ENCODE measurements at regions not wholly inside any gene's neighbourhood (a gene's known extent, or its start where the extent isn't known, plus 50 kb on each side); places are given as distances from the start of the nearest gene placed in this dataset.

DNA sequence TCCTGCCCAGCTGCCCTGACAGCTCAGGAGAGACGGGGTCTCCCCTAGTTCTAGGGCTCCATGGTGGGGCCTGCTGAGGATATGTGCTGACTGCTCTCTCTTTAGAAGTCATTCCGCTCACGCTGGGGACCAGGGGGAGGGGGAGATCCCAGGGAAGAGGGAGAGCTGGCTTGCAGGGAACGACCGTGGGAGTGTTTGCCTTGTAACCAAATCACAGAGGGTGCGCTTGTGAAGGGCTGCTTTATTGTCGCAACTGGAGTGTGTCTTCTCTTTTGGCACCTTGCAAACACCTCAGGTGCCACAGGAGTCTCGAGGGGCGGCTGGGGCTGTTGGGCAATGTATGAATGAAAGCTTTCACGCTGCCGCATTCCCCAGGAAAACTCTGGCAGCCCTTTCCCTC is 531.3 kb upstream of the MKI67 start:
- no peak overlapping the region for H3K27ac Mint-ChIP-seq
- no peaks in the 10 kb centered on the region for H3K9me3 Mint-ChIP-seq
- CTCF ChIA-PET = no interaction called here
- H3K4me3 Mint-ChIP-seq = no peak overlapping the region
- no peaks in the 10 kb centered on the region for H3K4me1 Mint-ChIP-seq
- DNase-seq = no peak
- no peaks in the 10 kb centered on the region for H3K27me3 Mint-ChIP-seq
- H3K36me3 Mint-ChIP-seq = no peaks in the 10 kb centered on the region

GRCh38 chr10:128660726-128661125 is 534.5 kb upstream of the MKI67 start:
- no peak for DNase-seq
- CTCF ChIA-PET = no interaction called here
- Mint-ChIP-seq H3K4me3 (no peak overlapping the region), H3K4me1 (no peaks in the 10 kb centered on the region), H3K9me3 (no peaks in the 10 kb centered on the region), H3K36me3 (no peaks in the 10 kb centered on the region), H3K27ac (no peak overlapping the region), H3K27me3 (no peaks in the 10 kb centered on the region)

DNA sequence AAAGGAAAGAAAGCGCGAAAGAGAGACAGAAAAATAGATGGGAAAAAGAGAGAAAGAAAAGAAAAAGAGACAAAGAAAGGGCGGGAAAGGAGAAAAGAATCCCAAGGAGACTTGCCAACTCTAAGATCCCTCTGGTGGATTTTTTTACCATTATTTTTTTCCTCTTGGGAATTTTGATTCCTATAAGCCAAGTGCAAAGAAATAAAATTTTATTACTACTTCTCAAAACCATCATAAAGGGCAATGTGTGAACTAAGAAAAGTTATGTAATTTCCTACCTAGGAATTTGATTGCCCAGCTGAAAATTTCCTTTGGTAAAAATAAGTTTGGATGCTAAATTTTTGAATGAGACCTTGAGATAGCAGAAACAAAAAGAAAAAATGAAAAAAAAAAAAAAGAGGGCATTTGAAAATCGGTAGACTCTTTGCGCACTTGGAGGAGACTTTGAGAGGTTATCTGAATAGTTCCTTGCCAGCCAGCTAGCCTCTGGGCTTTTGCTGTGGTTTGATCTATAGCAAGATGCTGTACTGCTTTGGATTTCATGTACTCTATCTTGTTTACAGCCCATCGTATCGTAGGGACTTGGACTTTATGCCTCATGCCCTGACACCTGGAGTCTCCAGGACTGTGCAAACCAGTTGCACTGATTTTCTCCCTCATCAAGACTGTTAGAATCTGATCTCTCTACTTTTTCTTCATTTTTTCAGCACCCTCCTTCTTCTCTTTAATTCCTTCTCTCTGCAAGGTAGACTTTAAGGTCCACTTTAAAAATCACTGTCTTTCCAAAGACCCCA is 535.4 kb upstream of the MKI67 start:
- H3K4me1 Mint-ChIP-seq = no peaks in the 10 kb centered on the region
- H3K27me3 Mint-ChIP-seq = no peaks in the 10 kb centered on the region
- H3K9me3 Mint-ChIP-seq = no peaks in the 10 kb centered on the region
- H3K27ac Mint-ChIP-seq = no peak overlapping the region
- CTCF ChIA-PET = no interaction called here
- no peak overlapping the region for H3K4me3 Mint-ChIP-seq
- H3K36me3 Mint-ChIP-seq = no peaks in the 10 kb centered on the region
- DNase-seq = no peak

- DNase-seq = no peak
- Mint-ChIP-seq H3K4me1 (no peaks in the 10 kb centered on the region), H3K4me3 (no peak overlapping the region), H3K27me3 (no peaks in the 10 kb centered on the region), H3K9me3 (no peaks in the 10 kb centered on the region), H3K27ac (no peak overlapping the region), H3K36me3 (no peaks in the 10 kb centered on the region)
- CTCF ChIA-PET = no interaction called here
Measured at GRCh38 chr10:128662520-128662919, 536.3 kb upstream of the MKI67 start.

DNA sequence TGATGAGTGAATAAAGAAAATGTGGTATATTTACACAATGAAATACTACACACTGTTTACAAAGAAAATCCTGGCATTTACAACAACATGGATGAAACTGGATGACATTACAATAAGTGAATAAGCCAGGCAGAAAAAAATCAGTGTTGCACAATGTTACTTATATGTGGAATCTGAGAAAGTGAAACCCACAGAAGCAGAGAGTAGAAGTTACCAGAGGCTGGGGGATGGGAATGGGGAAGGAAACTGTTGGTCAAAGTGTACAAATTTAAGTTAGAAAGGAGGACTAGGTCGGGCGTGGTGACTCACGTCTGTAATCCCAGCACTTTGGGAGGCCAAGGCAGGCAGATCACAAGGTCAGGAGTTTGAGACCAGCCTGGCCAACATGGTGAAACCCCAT is 538.5 kb upstream of the MKI67 start:
- CTCF ChIA-PET = no interaction called here
- H3K36me3 Mint-ChIP-seq = no peaks in the 10 kb centered on the region
- no peak overlapping the region for H3K4me3 Mint-ChIP-seq
- no peaks in the 10 kb centered on the region for H3K4me1 Mint-ChIP-seq
- no peak for DNase-seq
- H3K27me3 Mint-ChIP-seq = no peaks in the 10 kb centered on the region
- H3K9me3 Mint-ChIP-seq = no peaks in the 10 kb centered on the region
- no peak overlapping the region for H3K27ac Mint-ChIP-seq

DNA sequence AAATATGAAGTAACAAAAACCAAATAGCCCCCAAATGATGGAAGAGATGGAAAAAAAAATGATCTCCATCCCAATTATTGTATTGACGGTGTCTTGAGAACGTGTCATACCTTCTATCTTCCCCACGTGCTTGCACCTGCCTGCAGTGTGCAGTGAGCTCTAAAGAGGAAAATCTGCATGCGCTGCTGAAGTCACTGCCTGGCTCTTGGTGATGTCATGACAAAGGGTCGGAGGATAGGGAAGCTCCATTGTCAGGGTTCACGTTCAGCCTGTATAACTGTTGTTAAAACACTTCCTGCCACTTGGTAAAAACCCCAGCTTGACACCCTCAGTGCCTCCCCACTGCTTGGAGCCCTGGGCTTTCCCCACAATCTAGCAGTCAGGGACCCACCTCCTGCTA is 549.2 kb upstream of the MKI67 start:
- Mint-ChIP-seq H3K36me3 (no peaks in the 10 kb centered on the region), H3K27ac (no peak overlapping the region), H3K4me3 (no peak overlapping the region), H3K4me1 (no peaks in the 10 kb centered on the region), H3K9me3 (no peaks in the 10 kb centered on the region), H3K27me3 (no peaks in the 10 kb centered on the region)
- CTCF ChIA-PET = no interaction called here
- no peak for DNase-seq

GRCh38 chr10:128680116-128680515 is 553.9 kb upstream of the MKI67 start:
- H3K4me1 Mint-ChIP-seq = no peaks in the 10 kb centered on the region
- no peaks in the 10 kb centered on the region for H3K9me3 Mint-ChIP-seq
- no peak overlapping the region for H3K27ac Mint-ChIP-seq
- CTCF ChIA-PET = no interaction called here
- no peaks in the 10 kb centered on the region for H3K27me3 Mint-ChIP-seq
- H3K36me3 Mint-ChIP-seq = no peaks in the 10 kb centered on the region
- DNase-seq = no peak
- no peak overlapping the region for H3K4me3 Mint-ChIP-seq

DNA sequence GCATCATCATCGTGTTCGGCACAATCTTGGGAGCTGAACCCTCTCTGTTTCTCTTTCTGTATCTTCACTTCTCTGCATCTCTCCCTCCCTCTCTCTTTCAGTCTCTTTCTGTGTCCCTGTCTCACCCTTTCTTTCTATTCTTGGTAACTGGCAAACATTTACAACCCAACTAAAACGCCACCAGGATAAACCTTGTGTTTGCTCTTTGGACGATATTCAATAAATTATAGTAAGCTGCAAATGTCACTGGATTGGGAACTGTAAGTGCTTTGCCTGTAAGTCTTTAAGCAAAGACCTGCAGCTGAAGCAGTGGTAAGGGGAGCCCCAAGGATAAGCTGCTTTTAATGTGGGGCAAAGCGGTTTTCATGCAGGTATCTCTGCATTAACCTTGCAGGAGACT is 558.0 kb upstream of the MKI67 start:
- CTCF ChIA-PET = no interaction called here
- Mint-ChIP-seq H3K4me1 (no peaks in the 10 kb centered on the region), H3K36me3 (no peaks in the 10 kb centered on the region), H3K27ac (no peak overlapping the region), H3K27me3 (no peaks in the 10 kb centered on the region), H3K4me3 (no peak overlapping the region), H3K9me3 (no peaks in the 10 kb centered on the region)
- DNase-seq = no peak

GRCh38 chr10:128686630-128687278 is 560.5 kb upstream of the MKI67 start:
- no peak for DNase-seq
- H3K4me3 Mint-ChIP-seq = no peak overlapping the region
- peak overlapping the region; percentile 64 for H3K27ac Mint-ChIP-seq
- CTCF ChIA-PET = no interaction called here
- no peaks in the 10 kb centered on the region for H3K9me3 Mint-ChIP-seq
- H3K36me3 Mint-ChIP-seq = no peaks in the 10 kb centered on the region
- peaks cover 4% of the 10 kb centered on the region for H3K27me3 Mint-ChIP-seq
- H3K4me1 Mint-ChIP-seq = no peaks in the 10 kb centered on the region

GRCh38 chr10:128687408-128687807 is 561.2 kb upstream of the MKI67 start:
- no peaks in the 10 kb centered on the region for H3K4me1 Mint-ChIP-seq
- no peak overlapping the region for H3K27ac Mint-ChIP-seq
- CTCF ChIA-PET = no interaction called here
- H3K27me3 Mint-ChIP-seq = peaks cover 4% of the 10 kb centered on the region
- H3K4me3 Mint-ChIP-seq = no peak overlapping the region
- no peak for DNase-seq
- no peaks in the 10 kb centered on the region for H3K9me3 Mint-ChIP-seq
- H3K36me3 Mint-ChIP-seq = no peaks in the 10 kb centered on the region

- DNase-seq = no peak
- no peaks in the 10 kb centered on the region for H3K36me3 Mint-ChIP-seq
- no peak overlapping the region for H3K4me3 Mint-ChIP-seq
- no peaks in the 10 kb centered on the region for H3K4me1 Mint-ChIP-seq
- peaks cover 4% of the 10 kb centered on the region for H3K27me3 Mint-ChIP-seq
- H3K27ac Mint-ChIP-seq = no peak overlapping the region
- H3K9me3 Mint-ChIP-seq = no peaks in the 10 kb centered on the region
- CTCF ChIA-PET = no interaction called here
Measured at GRCh38 chr10:128687927-128688549, 561.8 kb upstream of the MKI67 start.

- no peaks in the 10 kb centered on the region for H3K36me3 Mint-ChIP-seq
- DNase-seq = no peak
- no peak overlapping the region for H3K4me3 Mint-ChIP-seq
- H3K27me3 Mint-ChIP-seq = peaks cover 4% of the 10 kb centered on the region
- H3K9me3 Mint-ChIP-seq = no peaks in the 10 kb centered on the region
- no peaks in the 10 kb centered on the region for H3K4me1 Mint-ChIP-seq
- no peak overlapping the region for H3K27ac Mint-ChIP-seq
- CTCF ChIA-PET = no interaction called here
Measured at GRCh38 chr10:128689667-128690066, 563.4 kb upstream of the MKI67 start.

DNA sequence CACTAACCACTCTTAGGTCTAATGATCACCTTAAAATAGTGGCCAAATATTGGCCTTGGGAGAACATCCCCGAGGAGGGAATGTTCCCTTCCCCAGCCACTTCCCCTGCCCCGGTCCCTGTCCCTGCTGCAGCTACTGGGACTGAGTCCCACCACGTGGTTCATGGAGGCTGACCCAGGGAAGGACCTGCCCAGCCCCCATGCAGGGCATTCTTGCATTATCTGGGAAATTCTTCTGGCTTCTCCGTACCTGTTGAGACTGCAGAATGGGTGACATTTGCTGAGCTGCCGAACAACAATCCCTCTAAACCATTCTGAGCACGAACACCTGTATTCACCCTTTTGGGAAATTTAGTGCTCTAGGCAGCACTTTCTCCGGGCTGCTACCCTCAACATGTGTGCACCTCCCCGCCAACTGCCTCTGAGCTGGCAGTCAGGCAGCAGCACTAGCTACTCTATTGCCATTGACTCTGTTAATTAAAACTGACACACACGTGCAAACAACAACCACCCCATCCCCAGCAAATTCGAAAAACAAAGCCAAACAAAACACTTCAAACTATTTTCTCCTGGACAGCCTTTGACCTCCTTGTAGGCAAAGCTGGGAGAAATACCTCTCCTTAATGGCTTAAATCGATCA is 567.4 kb upstream of the MKI67 start:
- CTCF ChIA-PET = no interaction called here
- DNase-seq = no peak
- no peak overlapping the region for H3K4me3 Mint-ChIP-seq
- no peaks in the 10 kb centered on the region for H3K4me1 Mint-ChIP-seq
- H3K9me3 Mint-ChIP-seq = no peaks in the 10 kb centered on the region
- H3K27ac Mint-ChIP-seq = no peak overlapping the region
- no peaks in the 10 kb centered on the region for H3K36me3 Mint-ChIP-seq
- H3K27me3 Mint-ChIP-seq = peaks cover 4% of the 10 kb centered on the region

GRCh38 chr10:128694168-128694850 is 568.1 kb upstream of the MKI67 start:
- no peak for DNase-seq
- no peak overlapping the region for H3K27ac Mint-ChIP-seq
- H3K36me3 Mint-ChIP-seq = no peaks in the 10 kb centered on the region
- peaks cover 4% of the 10 kb centered on the region for H3K27me3 Mint-ChIP-seq
- CTCF ChIA-PET = no interaction called here
- no peaks in the 10 kb centered on the region for H3K4me1 Mint-ChIP-seq
- no peak overlapping the region for H3K4me3 Mint-ChIP-seq
- no peaks in the 10 kb centered on the region for H3K9me3 Mint-ChIP-seq

All from activated naive CD4-positive, alpha-beta T cell treated with anti-CD3 and anti-CD28 coated beads, Interleukin-2, amount 10 ng/mL, durations not matched to agents 7 days and 5 days (primary cell).